CD4-positive, alpha-beta memory T cell (primary cell): ENCODE measurements at regions not wholly inside any gene's neighbourhood (a gene's known extent, or its start where the extent isn't known, plus 50 kb on each side); places are given as distances from the start of the nearest gene placed in this dataset.

ENCODE experiments used
- CTCF ChIA-PET: fragments of 350-600 bp; sonication (Branson Sonifier 250); formaldehyde crosslinking; loops from one replicate; lab custom pipeline; 2021; ENCODE audit warnings: inconsistent platforms; ENCODE audit not compliant: partially characterized antibody; lab: Charles Lee
- POLR2A ChIA-PET: fragments of 350-600 bp; sonication (Branson Sonifier 250); formaldehyde crosslinking; loops from one replicate; lab custom pipeline; 2021; ENCODE audit not compliant: partially characterized antibody; lab: Charles Lee
- DNase-seq, 5 donors: peaks; one replicate each; pipeline versions ENCODE4 v3.0.0 to v3.0.0-alpha.2; 2020 to 2022; ENCODE audit warnings: mixed read lengths in 1 of 5
- H3K27ac ChIP-seq: one replicate; pipeline ENCODE4 v1.7.0; 2013; ENCODE audit warnings: low read depth, low read length
- H3K27me3 ChIP-seq: 2 replicates; pipeline ENCODE4 v1.7.0; 2013; ENCODE audit warnings: mild to moderate bottlenecking, low read length, moderate library complexity; ENCODE audit not compliant: insufficient read depth
- H3K36me3 ChIP-seq: 2 replicates; pipeline ENCODE4 v1.7.0; 2013; ENCODE audit warnings: mild to moderate bottlenecking, low read length, moderate library complexity; ENCODE audit not compliant: insufficient read depth
- H3K4me1 ChIP-seq: 2 replicates; pipeline ENCODE4 v1.7.0; 2013; ENCODE audit warnings: mild to moderate bottlenecking, low read length, moderate library complexity; ENCODE audit not compliant: insufficient read depth
- H3K4me3 ChIP-seq, 2 donors: one replicate each; pipeline ENCODE4 v1.7.0; 2013; ENCODE audit warnings: low read length in 2 of 2, mild to moderate bottlenecking in 1 of 2
- H3K9me3 ChIP-seq, 2 donors: one replicate each; pipeline ENCODE4 v1.7.0; 2013; ENCODE audit warnings: low read length in 2 of 2, control low read depth in 1 of 2; ENCODE audit not compliant: control insufficient read depth in 1 of 2
- H3K27ac Mint-ChIP-seq, 7 donors: one replicate each; pipeline ENCODE4 v1.8.0; 2020 to 2021; ENCODE audit warnings: mixed read lengths in 7 of 7, mild to moderate bottlenecking in 6 of 7, inconsistent platforms in 3 of 7, moderate library complexity in 3 of 7
- H3K27me3 Mint-ChIP-seq, 2 donors: one replicate each; pipeline ENCODE4 v1.8.0; 2020 to 2021; ENCODE audit warnings: mixed read lengths in 2 of 2
- H3K36me3 Mint-ChIP-seq, 2 donors: one replicate each; pipeline ENCODE4 v1.8.0; 2020 to 2021; ENCODE audit warnings: mixed read lengths in 2 of 2, inconsistent platforms in 1 of 2, mild to moderate bottlenecking in 1 of 2
- H3K4me1 Mint-ChIP-seq, 4 donors: one replicate each; pipeline ENCODE4 v1.8.0; 2020 to 2021; ENCODE audit warnings: mixed read lengths in 4 of 4, mild to moderate bottlenecking in 1 of 4
- H3K4me3 Mint-ChIP-seq, 8 donors: one replicate each; pipeline ENCODE4 v1.8.0; 2020 to 2021; ENCODE audit warnings: mixed read lengths in 8 of 8, mild to moderate bottlenecking in 7 of 8, moderate library complexity in 6 of 8, inconsistent platforms in 3 of 8
- H3K9me3 Mint-ChIP-seq, 8 donors: one replicate each; pipeline ENCODE4 v1.8.0; 2020 to 2021; ENCODE audit warnings: mixed read lengths in 8 of 8, mild to moderate bottlenecking in 5 of 8, inconsistent platforms in 3 of 8, moderate library complexity in 1 of 8
- intact Hi-C: fragments of 100-400 bp; cut with micrococcal nuclease; formaldehyde crosslinking; loops from one replicate; pipeline ENCODE4 v1.15.1; 2023

DNA sequence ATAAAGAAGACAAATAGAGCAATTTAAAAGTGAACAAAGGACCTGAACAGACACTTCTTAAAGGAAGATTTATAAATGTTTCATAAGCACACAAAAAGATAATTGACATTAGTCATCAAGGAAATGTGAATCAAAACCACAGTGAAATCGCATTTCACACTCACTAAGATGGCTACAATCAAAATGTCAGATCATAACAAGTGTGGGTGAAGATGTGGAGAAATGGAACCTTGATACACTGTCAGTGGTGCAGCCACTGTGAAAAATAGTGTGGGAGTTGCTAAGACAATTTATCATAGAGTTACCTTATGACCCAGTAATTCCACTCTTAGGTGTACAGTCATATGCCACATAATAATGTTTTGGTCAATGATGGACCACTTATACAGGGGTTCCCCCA, 54.5 kb upstream of the HTR4 start:
- Histone ChIP-seq H3K4me1 (no peaks in the 10 kb centered on the region), H3K27ac (no peak overlapping the region), H3K4me3 (no peak overlapping the region), H3K9me3 (no peaks in the 10 kb centered on the region), H3K27me3 (no peaks in the 10 kb centered on the region), H3K36me3 (no peaks in the 10 kb centered on the region)
- H3K36me3 Mint-ChIP-seq: no peaks in the 10 kb centered on the region
- H3K4me3 Mint-ChIP-seq: no peak overlapping the region
- CTCF ChIA-PET: no interaction called here
- DNase-seq: no peak
- peaks cover 4 to 13% of the 10 kb centered on the region in 2 donors for H3K27me3 Mint-ChIP-seq
- no peaks in the 10 kb centered on the region for H3K4me1 Mint-ChIP-seq
- intact Hi-C loops: no loop called here
- peaks cover 0 to 2% (median 0%) of the 10 kb centered on the region in 8 donors for H3K9me3 Mint-ChIP-seq
- POLR2A ChIA-PET: no interaction called here
- no peak overlapping the region for H3K27ac Mint-ChIP-seq

DNA sequence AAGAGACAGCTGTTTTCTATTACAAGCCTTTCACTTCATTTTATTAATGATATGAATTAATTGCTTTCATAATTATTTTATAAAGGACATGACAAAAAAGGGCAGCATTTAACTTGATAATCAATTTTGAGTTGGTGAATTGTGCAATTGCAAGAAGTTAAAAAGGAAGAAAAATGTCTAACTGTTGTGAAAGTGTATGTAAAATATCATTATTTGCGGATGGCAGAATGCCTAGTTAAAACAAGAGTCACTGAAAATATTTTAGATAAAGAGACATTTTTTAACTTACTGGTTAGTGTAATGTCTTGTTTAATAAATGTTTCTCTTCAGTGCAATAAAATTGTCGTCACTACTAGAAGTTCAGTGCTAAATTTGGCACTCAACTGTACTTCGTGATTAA, 57.6 kb upstream of the HTR4 start:
- Mint-ChIP-seq H3K4me1 (no peaks in the 10 kb centered on the region), H3K36me3 (no peaks in the 10 kb centered on the region), H3K27me3 (peaks cover 7% of the 10 kb centered on the region in 2 donors), H3K4me3 (no peak overlapping the region), H3K9me3 (peaks cover 0 to 2% (median 0%) of the 10 kb centered on the region in 8 donors), H3K27ac (no peak overlapping the region)
- no peaks in the 10 kb centered on the region for H3K9me3 ChIP-seq
- H3K27me3 ChIP-seq: no peaks in the 10 kb centered on the region
- ChIA-PET CTCF (interaction anchor here (2.5 kb wide), 1 partner anchor 19 kb away, joined by 17 read pairs; no protein-coding TSS in a partner anchor), POLR2A (no interaction called here)
- intact Hi-C loops: no loop called here
- H3K4me3 ChIP-seq: no peak overlapping the region
- DNase-seq: no peak
- H3K27ac ChIP-seq: no peak overlapping the region
- H3K4me1 ChIP-seq: no peaks in the 10 kb centered on the region
- H3K36me3 ChIP-seq: no peaks in the 10 kb centered on the region

DNA sequence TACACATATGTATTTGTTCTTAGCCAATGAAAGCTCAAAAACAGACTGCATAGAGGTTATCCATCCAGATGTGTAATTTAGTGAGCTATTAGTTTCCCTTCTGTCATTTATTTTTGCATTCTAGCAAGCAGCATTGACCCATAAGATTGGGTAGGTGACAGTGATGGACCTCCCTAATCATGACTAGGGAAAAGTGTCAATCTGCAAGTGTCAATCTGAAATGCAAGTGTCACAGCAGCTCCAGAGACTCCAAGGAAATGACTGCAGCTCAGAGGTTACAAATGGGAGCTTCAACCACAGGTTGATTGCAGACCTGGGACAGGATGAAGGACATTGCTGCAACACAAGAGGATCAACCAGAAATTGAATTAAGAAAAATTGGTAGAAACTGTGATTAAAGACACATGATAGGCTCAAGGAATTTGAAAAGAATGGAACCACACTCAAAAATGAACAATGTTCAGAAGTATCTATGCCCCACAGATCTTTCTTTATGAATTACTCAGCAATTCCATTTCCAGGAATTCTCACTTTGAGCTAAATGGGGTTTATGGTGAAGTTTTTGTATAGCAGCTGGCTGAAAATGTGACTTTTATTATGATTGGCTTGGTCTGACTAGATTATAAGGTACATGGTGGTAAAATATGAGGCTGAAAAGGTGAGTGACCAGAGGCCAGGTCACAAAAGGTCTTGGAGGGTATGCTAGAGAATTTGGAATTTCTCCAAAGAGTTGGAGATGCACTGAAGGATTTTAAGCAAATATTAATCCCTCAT, 59.6 kb upstream of the HTR4 start:
- no peak overlapping the region for H3K4me3 ChIP-seq
- no peaks in the 10 kb centered on the region for H3K36me3 ChIP-seq
- Mint-ChIP-seq H3K4me3 (no peak overlapping the region), H3K27ac (no peak overlapping the region), H3K9me3 (peaks cover 0 to 2% (median 0%) of the 10 kb centered on the region in 8 donors), H3K4me1 (no peaks in the 10 kb centered on the region), H3K27me3 (peaks cover 9 to 11% of the 10 kb centered on the region in 2 donors), H3K36me3 (no peaks in the 10 kb centered on the region)
- DNase-seq: no peak
- H3K27ac ChIP-seq: no peak overlapping the region
- ChIA-PET CTCF (interaction anchor here (1.4 to 2.5 kb wide), 2 partner anchors 12 to 17 kb away, joined by 3 to 17 read pairs; no protein-coding TSS in a partner anchor), POLR2A (no interaction called here)
- no peaks in the 10 kb centered on the region for H3K4me1 ChIP-seq
- H3K9me3 ChIP-seq: no peaks in the 10 kb centered on the region
- H3K27me3 ChIP-seq: no peaks in the 10 kb centered on the region
- intact Hi-C loops: no loop called here

DNA sequence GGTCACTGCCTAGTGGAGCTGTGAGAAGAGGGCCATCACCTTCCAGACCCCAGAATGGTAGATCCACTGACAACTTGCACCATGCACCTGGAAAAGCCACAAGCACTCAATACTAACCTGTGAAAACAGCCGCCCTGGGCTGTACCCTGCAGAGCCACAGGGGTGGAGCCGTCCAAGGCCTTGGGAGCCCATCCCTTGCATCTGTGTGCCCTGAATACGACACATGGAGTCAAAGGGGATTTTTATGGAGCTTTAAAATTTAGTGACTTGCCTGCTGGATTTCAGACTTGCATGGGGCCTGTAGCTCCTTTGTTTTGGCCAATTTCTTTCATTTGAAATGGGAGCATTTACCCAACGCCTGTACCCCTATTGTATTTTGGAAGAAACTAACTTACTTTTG, 62.4 kb upstream of the HTR4 start:
- no peaks in the 10 kb centered on the region for H3K36me3 ChIP-seq
- Mint-ChIP-seq H3K36me3 (no peaks in the 10 kb centered on the region), H3K4me1 (no peaks in the 10 kb centered on the region), H3K9me3 (peaks cover 0 to 2% (median 0%) of the 10 kb centered on the region in 8 donors), H3K27me3 (peaks cover 14 to 15% of the 10 kb centered on the region in 2 donors), H3K4me3 (no peak overlapping the region), H3K27ac (no peak overlapping the region)
- no peak overlapping the region for H3K4me3 ChIP-seq
- H3K4me1 ChIP-seq: no peaks in the 10 kb centered on the region
- no peaks in the 10 kb centered on the region for H3K27me3 ChIP-seq
- intact Hi-C loops: no loop called here
- DNase-seq: no peak
- ChIA-PET CTCF (interaction anchor here (0.9 kb wide), 1 partner anchor 319 kb away, joined by 3 read pairs; no protein-coding TSS in a partner anchor), POLR2A (no interaction called here)
- no peak overlapping the region for H3K27ac ChIP-seq
- H3K9me3 ChIP-seq: no peaks in the 10 kb centered on the region

DNA sequence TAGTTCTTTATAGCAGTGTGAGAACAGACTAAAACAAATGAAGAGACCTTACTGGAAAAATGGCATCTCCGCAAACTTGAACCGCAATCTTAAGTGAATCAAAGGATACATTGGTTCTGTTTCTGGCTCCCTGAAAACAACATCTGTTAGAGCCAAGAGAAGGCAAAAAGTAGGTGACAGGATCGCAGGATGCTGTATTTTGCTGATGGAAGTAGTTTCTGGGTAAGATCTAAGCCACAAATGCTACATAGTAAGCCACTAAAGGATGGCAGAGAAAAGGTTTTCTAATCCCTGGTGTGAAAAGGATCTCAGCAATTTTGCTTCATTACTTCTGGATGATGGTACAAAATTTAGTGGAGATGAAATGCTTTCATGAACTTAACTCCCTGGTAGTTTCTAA, 63.3 kb upstream of the HTR4 start:
- H3K27ac ChIP-seq: no peak overlapping the region
- Mint-ChIP-seq H3K27ac (no peak overlapping the region), H3K36me3 (no peaks in the 10 kb centered on the region), H3K4me3 (no peak overlapping the region), H3K27me3 (peaks cover 12 to 15% of the 10 kb centered on the region in 2 donors), H3K9me3 (peaks cover 0 to 2% (median 0%) of the 10 kb centered on the region in 8 donors), H3K4me1 (no peaks in the 10 kb centered on the region)
- no peaks in the 10 kb centered on the region for H3K9me3 ChIP-seq
- no peaks in the 10 kb centered on the region for H3K27me3 ChIP-seq
- H3K36me3 ChIP-seq: no peaks in the 10 kb centered on the region
- no peak for DNase-seq
- intact Hi-C loops: no loop called here
- H3K4me3 ChIP-seq: no peak overlapping the region
- no peaks in the 10 kb centered on the region for H3K4me1 ChIP-seq
- POLR2A ChIA-PET: no interaction called here
- CTCF ChIA-PET: interaction anchor here (6.1 kb wide), 1 partner anchor 14 kb away, joined by 51 read pairs; no protein-coding TSS in a partner anchor

DNA sequence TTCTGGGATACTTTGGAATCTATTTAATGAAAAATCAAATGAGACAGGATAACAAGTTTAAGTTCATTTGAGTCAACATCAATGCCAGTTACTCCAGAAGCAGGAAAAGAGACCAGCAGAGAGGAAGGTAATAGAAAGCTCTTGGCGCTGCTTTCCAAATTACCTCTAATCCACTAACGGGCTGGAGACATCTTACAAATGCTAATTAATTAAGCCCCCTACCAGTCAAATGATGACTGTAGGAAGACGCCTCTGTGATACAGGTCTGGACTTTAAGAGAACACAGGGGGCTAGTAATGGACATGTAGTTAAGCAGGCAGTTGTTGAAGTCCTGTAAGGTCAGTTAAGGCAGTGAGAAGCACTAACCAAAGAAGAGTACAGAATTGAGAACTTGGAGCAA, 65.3 kb upstream of the HTR4 start:
- POLR2A ChIA-PET: no interaction called here
- Mint-ChIP-seq H3K36me3 (no peaks in the 10 kb centered on the region), H3K27ac (no peak overlapping the region), H3K27me3 (peaks cover 13 to 18% of the 10 kb centered on the region in 2 donors), H3K9me3 (peaks cover 0 to 2% (median 0%) of the 10 kb centered on the region in 8 donors), H3K4me3 (no peak overlapping the region), H3K4me1 (no peaks in the 10 kb centered on the region)
- no peaks in the 10 kb centered on the region for H3K36me3 ChIP-seq
- H3K9me3 ChIP-seq: no peaks in the 10 kb centered on the region
- intact Hi-C loops: no loop called here
- CTCF ChIA-PET: interaction anchor here (6.1 kb wide), 1 partner anchor 12 kb away, joined by 51 read pairs; no protein-coding TSS in a partner anchor
- H3K27me3 ChIP-seq: no peaks in the 10 kb centered on the region
- DNase-seq: no peak
- no peak overlapping the region for H3K27ac ChIP-seq
- no peak overlapping the region for H3K4me3 ChIP-seq
- H3K4me1 ChIP-seq: no peaks in the 10 kb centered on the region

DNA sequence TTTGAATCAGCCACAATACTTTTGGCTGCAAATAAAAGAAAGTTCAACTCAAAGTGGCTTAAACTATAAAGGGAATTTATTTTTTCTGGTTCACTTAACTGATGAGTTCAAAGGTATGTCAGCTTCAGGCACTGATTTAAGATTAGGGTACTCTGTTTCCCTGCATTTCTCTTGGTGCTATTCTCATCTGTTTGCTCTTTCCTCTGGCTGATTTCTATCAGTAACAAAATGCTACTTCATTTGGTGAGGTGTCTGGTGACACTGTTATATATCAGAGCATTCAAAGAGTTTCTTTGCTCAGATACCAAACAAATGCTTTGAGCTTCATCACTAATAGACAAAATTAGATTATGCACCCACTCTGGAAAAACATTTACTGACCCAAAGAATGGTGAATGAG, 65.9 kb upstream of the HTR4 start:
- Histone ChIP-seq H3K9me3 (no peaks in the 10 kb centered on the region), H3K27ac (no peak overlapping the region), H3K27me3 (no peaks in the 10 kb centered on the region), H3K4me3 (no peak overlapping the region), H3K36me3 (no peaks in the 10 kb centered on the region), H3K4me1 (no peaks in the 10 kb centered on the region)
- H3K27ac Mint-ChIP-seq: no peak overlapping the region
- intact Hi-C loops: no loop called here
- no peak for DNase-seq
- H3K9me3 Mint-ChIP-seq: no peaks in the 10 kb centered on the region
- H3K4me3 Mint-ChIP-seq: no peak overlapping the region
- H3K4me1 Mint-ChIP-seq: no peaks in the 10 kb centered on the region
- POLR2A ChIA-PET: no interaction called here
- CTCF ChIA-PET: interaction anchor here (6.1 kb wide), 1 partner anchor 11 kb away, joined by 51 read pairs; no protein-coding TSS in a partner anchor
- H3K36me3 Mint-ChIP-seq: no peaks in the 10 kb centered on the region
- H3K27me3 Mint-ChIP-seq: peaks cover 11 to 12% of the 10 kb centered on the region in 2 donors
